ENCODE measurements at regions not wholly inside any gene's neighbourhood (a gene's known extent, or its start where the extent isn't known, plus 50 kb on each side); places are given as distances from the start of the nearest gene placed in this dataset.

GRCh38 chr13:47399599-47399998 lies 502.7 kb upstream of the HTR2A start:
- Histone ChIP-seq H3K36me3 (ENCODE audit: insufficient read depth, low read length) (no peaks in the 10 kb centered on the region), H3K4me3 (ENCODE audit: low read length) (no peak overlapping the region), H3K4me1 (ENCODE audit: insufficient read depth, low read length) (no peaks in the 10 kb centered on the region), H3K27ac (ENCODE audit: low read depth, low read length) (no peak overlapping the region), H3K9me3 (ENCODE audit: low read length) (no peaks in the 10 kb centered on the region), H3K27me3 (ENCODE audit: insufficient read depth, low read length, poor library complexity, severe bottlenecking) (no peaks in the 10 kb centered on the region)
- DNase-seq, result no peak
- Mint-ChIP-seq H3K27me3 (no peaks in the 10 kb centered on the region), H3K4me1 (no peaks in the 10 kb centered on the region), H3K4me3 (no peak overlapping the region), H3K27ac (no peak overlapping the region), H3K36me3 (no peaks in the 10 kb centered on the region), H3K9me3 (peaks cover 0 to 6% (median 2%) of the 10 kb centered on the region in 5 donors)
- ChIA-PET CTCF (no interaction called here), POLR2A (no interaction called here)

- Histone ChIP-seq H3K9me3 (ENCODE audit: low read length) (no peaks in the 10 kb centered on the region), H3K36me3 (ENCODE audit: insufficient read depth, low read length) (no peaks in the 10 kb centered on the region), H3K27me3 (ENCODE audit: insufficient read depth, low read length, poor library complexity, severe bottlenecking) (no peaks in the 10 kb centered on the region), H3K27ac (ENCODE audit: low read depth, low read length) (no peak overlapping the region), H3K4me1 (ENCODE audit: insufficient read depth, low read length) (no peaks in the 10 kb centered on the region), H3K4me3 (ENCODE audit: low read length) (no peak overlapping the region)
- ChIA-PET CTCF (no interaction called here), POLR2A (no interaction called here)
- H3K9me3 Mint-ChIP-seq, result peaks cover 0 to 5% (median 2%) of the 10 kb centered on the region in 5 donors
- H3K4me1 Mint-ChIP-seq, result no peaks in the 10 kb centered on the region
- no peaks in the 10 kb centered on the region for H3K36me3 Mint-ChIP-seq
- H3K27me3 Mint-ChIP-seq, result no peaks in the 10 kb centered on the region
- DNase-seq, result no peak
- H3K27ac Mint-ChIP-seq, result no peak overlapping the region
- no peak overlapping the region for H3K4me3 Mint-ChIP-seq
Measured at GRCh38 chr13:47397739-47398138, 500.9 kb upstream of the HTR2A start.

DNA sequence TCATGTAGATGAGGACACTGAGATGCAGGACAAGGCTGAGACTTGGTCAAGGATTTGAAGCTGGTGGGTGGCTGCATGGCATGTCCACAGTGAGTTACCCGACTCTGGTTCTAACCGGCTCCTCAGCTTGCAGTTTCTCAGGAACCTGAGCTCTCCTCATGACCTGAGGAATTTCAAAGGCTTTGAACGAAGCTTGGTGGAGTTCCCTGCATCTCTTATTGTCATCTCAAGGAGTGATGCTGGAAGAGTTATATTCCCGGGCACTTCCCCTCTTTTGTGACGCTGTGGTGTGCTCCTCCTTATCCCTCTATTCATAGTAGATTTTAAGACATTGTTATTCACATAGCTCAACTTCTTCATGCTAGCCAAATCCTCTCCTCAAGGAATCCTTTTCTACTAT lies 500.1 kb upstream of the HTR2A start:
- ChIA-PET CTCF (interaction anchor here (0.9 kb wide), 1 partner anchor 10 kb away, joined by 3 read pairs; no protein-coding TSS in a partner anchor), POLR2A (no interaction called here)
- no peak for DNase-seq
- Mint-ChIP-seq H3K9me3 (peaks cover under 1 to 7% (median 4%) of the 10 kb centered on the region in 5 donors), H3K27ac (no peak overlapping the region), H3K36me3 (no peaks in the 10 kb centered on the region), H3K4me1 (no peaks in the 10 kb centered on the region), H3K27me3 (no peaks in the 10 kb centered on the region), H3K4me3 (no peak overlapping the region)
- Histone ChIP-seq H3K27ac (ENCODE audit: low read depth, low read length) (no peak overlapping the region), H3K9me3 (ENCODE audit: low read length) (no peaks in the 10 kb centered on the region), H3K27me3 (ENCODE audit: insufficient read depth, low read length, poor library complexity, severe bottlenecking) (no peaks in the 10 kb centered on the region), H3K4me3 (ENCODE audit: low read length) (no peak overlapping the region), H3K36me3 (ENCODE audit: insufficient read depth, low read length) (no peaks in the 10 kb centered on the region), H3K4me1 (ENCODE audit: insufficient read depth, low read length) (no peaks in the 10 kb centered on the region)

- ChIA-PET CTCF (no interaction called here), POLR2A (no interaction called here)
- no peaks in the 10 kb centered on the region for H3K27me3 Mint-ChIP-seq
- no peak overlapping the region for H3K27ac Mint-ChIP-seq
- no peaks in the 10 kb centered on the region for H3K36me3 ChIP-seq (ENCODE audit: insufficient read depth, low read length)
- H3K4me1 Mint-ChIP-seq, result no peaks in the 10 kb centered on the region
- H3K27ac ChIP-seq (ENCODE audit: low read depth, low read length), result no peak overlapping the region
- H3K9me3 Mint-ChIP-seq, result peaks cover 0 to 8% (median 5%) of the 10 kb centered on the region in 5 donors
- H3K36me3 Mint-ChIP-seq, result no peaks in the 10 kb centered on the region
- no peak overlapping the region for H3K4me3 Mint-ChIP-seq
- H3K4me3 ChIP-seq (ENCODE audit: low read length), result no peak overlapping the region
- no peak for DNase-seq
- H3K9me3 ChIP-seq (ENCODE audit: low read length), result no peaks in the 10 kb centered on the region
- H3K27me3 ChIP-seq (ENCODE audit: insufficient read depth, low read length, poor library complexity, severe bottlenecking), result no peaks in the 10 kb centered on the region
- no peaks in the 10 kb centered on the region for H3K4me1 ChIP-seq (ENCODE audit: insufficient read depth, low read length)
Measured at GRCh38 chr13:47374741-47375140, 477.9 kb upstream of the HTR2A start.

- POLR2A ChIA-PET, result no interaction called here
- Histone ChIP-seq H3K27ac (ENCODE audit: low read depth, low read length) (no peak overlapping the region), H3K27me3 (ENCODE audit: insufficient read depth, low read length, poor library complexity, severe bottlenecking) (no peaks in the 10 kb centered on the region), H3K36me3 (ENCODE audit: insufficient read depth, low read length) (no peaks in the 10 kb centered on the region), H3K4me3 (ENCODE audit: low read length) (no peak overlapping the region), H3K4me1 (ENCODE audit: insufficient read depth, low read length) (no peaks in the 10 kb centered on the region), H3K9me3 (ENCODE audit: low read length) (no peaks in the 10 kb centered on the region)
- DNase-seq, result no peak
- Mint-ChIP-seq H3K36me3 (peaks cover 0 to 1% (median 0%) of the 10 kb centered on the region in 3 donors), H3K27ac (no peak overlapping the region), H3K27me3 (peaks cover 0 to 2% of the 10 kb centered on the region in 2 donors), H3K9me3 (peaks cover 7 to 19% (median 11%) of the 10 kb centered on the region in 5 donors), H3K4me3 (no peak overlapping the region), H3K4me1 (no peaks in the 10 kb centered on the region)
- CTCF ChIA-PET, result no interaction called here
Measured at GRCh38 chr13:47372751-47373150, 475.9 kb upstream of the HTR2A start.

GRCh38 chr13:47351798-47352197 lies 454.9 kb upstream of the HTR2A start:
- no peak for DNase-seq
- H3K27me3 ChIP-seq (ENCODE audit: insufficient read depth, low read length, poor library complexity, severe bottlenecking), result no peaks in the 10 kb centered on the region
- CTCF ChIA-PET, result interaction anchor here (1.1 kb wide), 1 partner anchor 92 kb away, joined by 3 read pairs; no protein-coding TSS in a partner anchor
- no peak overlapping the region for H3K27ac ChIP-seq (ENCODE audit: low read depth, low read length)
- H3K36me3 ChIP-seq (ENCODE audit: insufficient read depth, low read length), result no peaks in the 10 kb centered on the region
- no peaks in the 10 kb centered on the region for H3K9me3 ChIP-seq (ENCODE audit: low read length)
- no peaks in the 10 kb centered on the region for H3K4me1 Mint-ChIP-seq
- no peaks in the 10 kb centered on the region for H3K36me3 Mint-ChIP-seq
- H3K9me3 Mint-ChIP-seq, result peaks cover 0 to 22% (median 3%) of the 10 kb centered on the region in 5 donors
- POLR2A ChIA-PET, result no interaction called here
- H3K4me3 ChIP-seq (ENCODE audit: low read length), result no peak overlapping the region
- H3K4me3 Mint-ChIP-seq, result no peak overlapping the region
- no peaks in the 10 kb centered on the region for H3K4me1 ChIP-seq (ENCODE audit: insufficient read depth, low read length)
- no peak overlapping the region for H3K27ac Mint-ChIP-seq
- no peaks in the 10 kb centered on the region for H3K27me3 Mint-ChIP-seq

- no peaks in the 10 kb centered on the region for H3K27me3 Mint-ChIP-seq
- no peak overlapping the region for H3K27ac Mint-ChIP-seq
- H3K27ac ChIP-seq (ENCODE audit: low read depth, low read length), result no peak overlapping the region
- H3K36me3 Mint-ChIP-seq, result no peaks in the 10 kb centered on the region
- peaks cover 0 to 11% (median 0%) of the 10 kb centered on the region in 5 donors for H3K9me3 Mint-ChIP-seq
- ChIA-PET POLR2A (no interaction called here), CTCF (interaction anchor here (1.1 kb wide), 1 partner anchor 91 kb away, joined by 3 read pairs; no protein-coding TSS in a partner anchor)
- H3K27me3 ChIP-seq (ENCODE audit: insufficient read depth, low read length, poor library complexity, severe bottlenecking), result no peaks in the 10 kb centered on the region
- H3K9me3 ChIP-seq (ENCODE audit: low read length), result no peaks in the 10 kb centered on the region
- H3K4me1 Mint-ChIP-seq, result no peaks in the 10 kb centered on the region
- H3K4me1 ChIP-seq (ENCODE audit: insufficient read depth, low read length), result no peaks in the 10 kb centered on the region
- H3K4me3 ChIP-seq (ENCODE audit: low read length), result no peak overlapping the region
- no peaks in the 10 kb centered on the region for H3K36me3 ChIP-seq (ENCODE audit: insufficient read depth, low read length)
- DNase-seq, result no peak
- no peak overlapping the region for H3K4me3 Mint-ChIP-seq
Measured at GRCh38 chr13:47350334-47351124, 453.7 kb upstream of the HTR2A start.

- POLR2A ChIA-PET, result no interaction called here
- Histone ChIP-seq H3K27me3 (ENCODE audit: insufficient read depth, low read length, poor library complexity, severe bottlenecking) (no peaks in the 10 kb centered on the region), H3K36me3 (ENCODE audit: insufficient read depth, low read length) (no peaks in the 10 kb centered on the region), H3K4me1 (ENCODE audit: insufficient read depth, low read length) (no peaks in the 10 kb centered on the region), H3K9me3 (ENCODE audit: low read length) (no peaks in the 10 kb centered on the region), H3K4me3 (ENCODE audit: low read length) (no peak overlapping the region), H3K27ac (ENCODE audit: low read depth, low read length) (no peak overlapping the region)
- no peak overlapping the region for H3K27ac Mint-ChIP-seq
- peaks cover 0 to 13% (median 0%) of the 10 kb centered on the region in 5 donors for H3K9me3 Mint-ChIP-seq
- CTCF ChIA-PET, result no interaction called here
- H3K4me1 Mint-ChIP-seq, result no peaks in the 10 kb centered on the region
- no peaks in the 10 kb centered on the region for H3K27me3 Mint-ChIP-seq
- no peak overlapping the region for H3K4me3 Mint-ChIP-seq
- DNase-seq, result no peak
- H3K36me3 Mint-ChIP-seq, result no peaks in the 10 kb centered on the region
Measured at GRCh38 chr13:47349211-47349610, 452.4 kb upstream of the HTR2A start.

Data from CD8-positive, alpha-beta memory T cell (primary cell).